AG09309 (cell line): ENCODE measurements at regions not wholly inside any gene's neighbourhood (a gene's known extent, or its start where the extent isn't known, plus 50 kb on each side); places are given as distances from the start of the nearest gene placed in this dataset.

Experiments
- DNase-seq: peaks from one replicate; pipeline ENCODE4 v3.0.0-alpha.2; 2010; ENCODE audit warnings: low read depth
- H3K4me3 ChIP-seq: 2 replicates; pipeline ENCODE4 v1.5.1; 2011; ENCODE audit warnings: mild to moderate bottlenecking, low read depth, low read length, moderate library complexity; ENCODE audit not compliant: control insufficient read depth
- TF ChIP-seq, protein P1 (sequence below): IDR thresholded peaks from 2 replicates; pipeline ENCODE4 v1.5.1; 2011; ENCODE audit warnings: mild to moderate bottlenecking, low read depth, low read length, inconsistent platforms; ENCODE audit not compliant: insufficient read depth, control insufficient read depth; ENCODE audit errors: missing control alignments

DNA sequence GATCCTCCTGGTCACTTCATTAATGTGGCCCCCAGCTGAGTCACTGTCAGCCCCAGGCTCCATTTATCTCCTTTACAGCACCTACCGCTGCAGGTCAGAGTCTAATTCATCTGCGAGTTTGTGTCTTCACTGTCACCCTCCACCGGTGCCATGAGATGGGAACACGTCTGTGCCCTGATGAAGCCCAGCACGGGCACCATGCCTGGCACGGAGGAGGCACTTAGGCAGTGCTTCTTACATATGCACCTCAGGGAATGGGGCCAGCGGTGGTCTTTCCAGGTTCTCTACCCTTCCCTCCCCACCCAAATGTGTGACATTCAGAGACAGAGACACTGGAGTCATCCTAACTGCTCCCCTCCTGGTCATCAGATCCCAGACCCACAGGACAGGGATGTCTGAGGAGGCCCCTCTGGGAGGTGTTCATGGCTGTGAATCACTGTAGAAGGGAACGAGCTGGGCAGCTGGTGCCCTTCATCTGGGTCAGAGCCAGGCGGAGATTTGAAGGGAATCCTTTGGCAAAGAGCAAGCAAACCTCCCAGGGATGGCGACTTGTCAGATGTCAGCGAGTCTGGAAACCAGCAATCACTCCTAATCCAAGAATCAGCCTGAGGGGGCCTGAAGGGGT lies 364.6 kb downstream of the PREX1 start:
- H3K4me3 ChIP-seq = no peak overlapping the region
- TF ChIP-seq, protein P1, sequence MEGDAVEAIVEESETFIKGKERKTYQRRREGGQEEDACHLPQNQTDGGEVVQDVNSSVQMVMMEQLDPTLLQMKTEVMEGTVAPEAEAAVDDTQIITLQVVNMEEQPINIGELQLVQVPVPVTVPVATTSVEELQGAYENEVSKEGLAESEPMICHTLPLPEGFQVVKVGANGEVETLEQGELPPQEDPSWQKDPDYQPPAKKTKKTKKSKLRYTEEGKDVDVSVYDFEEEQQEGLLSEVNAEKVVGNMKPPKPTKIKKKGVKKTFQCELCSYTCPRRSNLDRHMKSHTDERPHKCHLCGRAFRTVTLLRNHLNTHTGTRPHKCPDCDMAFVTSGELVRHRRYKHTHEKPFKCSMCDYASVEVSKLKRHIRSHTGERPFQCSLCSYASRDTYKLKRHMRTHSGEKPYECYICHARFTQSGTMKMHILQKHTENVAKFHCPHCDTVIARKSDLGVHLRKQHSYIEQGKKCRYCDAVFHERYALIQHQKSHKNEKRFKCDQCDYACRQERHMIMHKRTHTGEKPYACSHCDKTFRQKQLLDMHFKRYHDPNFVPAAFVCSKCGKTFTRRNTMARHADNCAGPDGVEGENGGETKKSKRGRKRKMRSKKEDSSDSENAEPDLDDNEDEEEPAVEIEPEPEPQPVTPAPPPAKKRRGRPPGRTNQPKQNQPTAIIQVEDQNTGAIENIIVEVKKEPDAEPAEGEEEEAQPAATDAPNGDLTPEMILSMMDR = no peak
- DNase-seq = no peak

DNA sequence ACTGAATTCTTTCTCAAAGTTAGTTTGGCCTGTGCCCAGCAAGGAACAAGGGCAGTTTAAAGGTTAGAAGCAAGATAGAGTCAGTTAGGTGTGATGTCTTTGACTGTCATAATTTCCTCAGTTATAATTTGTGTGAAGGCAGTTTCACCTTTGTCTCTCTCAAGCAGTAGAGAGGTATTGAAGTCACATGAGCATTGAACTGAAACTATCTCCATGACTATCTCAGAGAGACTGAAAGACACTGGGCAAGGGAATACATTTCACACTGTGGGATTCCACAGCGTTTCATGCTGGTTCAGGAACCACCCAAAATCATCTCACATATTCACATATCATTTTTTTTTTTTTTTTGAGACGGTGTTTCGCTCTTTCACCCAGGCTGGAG lies 366.1 kb downstream of the PREX1 start:
- no peak overlapping the region for H3K4me3 ChIP-seq

DNA sequence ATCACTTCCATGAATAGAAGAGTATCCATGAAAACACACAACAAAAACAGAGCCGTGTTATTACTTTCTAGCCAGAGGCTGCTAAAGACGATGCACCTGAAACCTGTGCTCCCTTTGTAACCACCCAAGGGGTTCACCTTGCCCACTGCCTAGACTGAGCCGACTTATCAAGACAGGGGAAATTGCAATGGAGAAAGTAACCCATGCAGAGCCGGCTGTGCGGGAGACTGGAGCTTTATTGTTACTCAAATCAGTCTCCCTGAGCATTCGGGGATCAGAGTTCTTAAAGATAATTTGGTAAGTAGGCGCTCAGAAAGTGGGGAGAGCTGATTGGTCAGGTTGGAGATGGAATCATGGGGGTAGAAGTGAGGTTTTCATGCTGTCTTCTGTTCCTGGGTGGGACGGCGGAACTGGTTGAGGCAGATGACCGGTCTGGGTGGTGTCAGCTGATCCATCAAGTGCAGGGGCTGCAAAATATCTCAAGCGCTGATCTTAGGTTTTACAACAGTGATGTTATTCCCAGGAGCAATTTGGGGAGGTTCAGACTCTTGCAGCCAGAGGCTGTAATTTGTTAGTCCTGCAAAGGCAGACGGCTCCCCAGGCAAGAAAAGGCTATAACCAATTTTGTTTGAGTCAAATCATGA lies 366.6 kb downstream of the PREX1 start:
- DNase-seq = no peak
- TF ChIP-seq, protein P1 = no peak
- H3K4me3 ChIP-seq = no peak overlapping the region

More for the DNA sequence above, 366.1 kb downstream of the PREX1 start:
- TF ChIP-seq, protein P1 = no peak
- DNase-seq = no peak

DNA sequence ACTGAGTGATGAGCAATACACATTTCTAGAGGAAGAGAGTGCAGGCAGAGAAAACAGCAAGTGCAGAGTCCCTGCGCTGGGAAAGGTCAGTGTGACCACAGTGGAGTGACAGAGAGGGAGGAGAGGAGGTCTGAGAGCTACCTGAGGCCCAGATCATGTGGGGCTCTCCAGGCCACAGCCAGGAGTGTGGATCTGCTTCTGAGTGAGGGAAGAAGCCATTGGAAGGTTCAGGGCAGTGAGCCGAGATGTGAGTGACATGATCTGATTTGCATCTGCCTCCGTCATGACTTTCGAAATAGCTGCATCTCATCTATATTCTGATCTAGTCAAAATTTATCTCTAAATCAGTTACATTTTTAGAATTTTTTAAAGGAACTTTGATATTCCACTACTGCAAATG lies 367.1 kb downstream of the PREX1 start:
- TF ChIP-seq, protein P1 = no peak
- DNase-seq = no peak

DNA sequence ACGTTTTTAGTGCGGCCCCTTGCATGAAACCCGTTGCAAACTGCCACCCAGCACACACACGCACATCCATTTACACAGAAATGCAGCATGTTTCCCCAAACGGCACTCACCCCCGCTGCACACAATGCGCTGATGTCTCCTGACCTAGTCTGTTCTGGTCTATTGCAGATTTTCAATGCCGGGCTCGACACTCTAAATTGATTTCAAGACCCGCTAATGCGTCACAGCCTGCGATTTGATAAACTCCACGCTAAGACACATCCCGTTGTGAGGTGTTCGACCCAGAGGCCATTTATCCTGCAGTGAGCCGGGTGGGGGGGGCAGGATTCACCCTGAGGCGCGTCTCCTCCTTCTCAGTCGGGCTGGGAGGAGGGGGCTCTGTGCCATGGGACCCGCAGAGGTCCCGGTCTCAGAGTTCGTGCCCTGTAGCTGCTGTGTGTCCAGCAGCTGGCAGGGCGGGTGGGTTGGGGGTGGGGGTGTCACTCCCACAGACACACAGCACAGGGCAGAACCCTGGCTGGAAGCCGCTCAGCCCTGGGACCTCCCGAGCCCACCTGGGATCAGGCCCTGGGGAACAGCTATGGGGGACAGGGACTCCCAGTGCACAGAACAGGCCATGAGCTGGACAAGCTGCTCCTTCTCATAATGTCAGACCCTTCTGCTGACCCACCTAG lies 367.9 kb downstream of the PREX1 start:
- TF ChIP-seq, protein P1 = no peak
- H3K4me3 ChIP-seq = no peak overlapping the region
- DNase-seq = no peak

More for the DNA sequence above, 367.1 kb downstream of the PREX1 start:
- no peak overlapping the region for H3K4me3 ChIP-seq

DNA sequence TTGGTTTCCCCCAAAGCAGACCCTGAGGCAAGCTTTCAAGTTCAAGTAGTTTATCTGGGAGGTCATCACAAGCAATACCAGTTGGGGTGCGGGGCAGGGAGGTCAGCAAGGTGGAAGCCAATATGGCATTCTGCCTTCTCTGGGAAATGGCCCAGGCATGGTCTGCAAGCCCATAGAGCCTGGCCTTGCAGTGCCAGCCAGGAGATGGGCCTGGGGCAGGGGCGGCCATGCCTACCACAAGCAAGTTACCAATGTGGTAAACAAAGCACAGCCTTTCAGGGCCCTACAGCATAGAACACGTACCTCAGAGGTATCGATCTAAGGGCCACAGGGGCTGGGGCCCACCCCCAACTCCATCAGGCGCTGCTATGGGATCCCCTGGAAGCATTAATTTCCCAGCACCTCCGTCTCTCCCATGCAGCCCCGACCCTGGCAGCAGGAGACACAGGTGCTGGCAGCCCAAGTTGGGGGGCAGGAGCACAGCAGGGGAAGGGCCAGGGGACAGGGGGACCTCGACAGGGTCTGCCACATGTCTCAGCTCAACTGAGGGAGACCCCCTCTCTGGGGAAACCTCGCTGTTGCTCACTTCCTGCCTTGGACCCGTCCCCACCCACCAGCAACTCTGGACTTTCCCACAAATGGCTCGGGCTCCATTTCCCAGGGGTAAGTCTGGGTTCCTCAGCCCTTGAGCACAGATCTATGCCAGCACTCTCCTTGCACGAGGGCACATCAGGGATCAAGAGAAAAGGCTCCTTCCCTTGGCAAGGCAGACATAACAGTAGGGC lies 369.0 kb downstream of the PREX1 start:
- H3K4me3 ChIP-seq = no peak overlapping the region
- no peak for DNase-seq
- TF ChIP-seq, protein P1 = no peak
